ENCODE measurements at regions not wholly inside any gene's neighbourhood (a gene's known extent, or its start where the extent isn't known, plus 50 kb on each side); places are given as distances from the start of the nearest gene placed in this dataset.
A peak's percentile ranks its signal among the peaks of the same experiment; 100 is the strongest.

DNA sequence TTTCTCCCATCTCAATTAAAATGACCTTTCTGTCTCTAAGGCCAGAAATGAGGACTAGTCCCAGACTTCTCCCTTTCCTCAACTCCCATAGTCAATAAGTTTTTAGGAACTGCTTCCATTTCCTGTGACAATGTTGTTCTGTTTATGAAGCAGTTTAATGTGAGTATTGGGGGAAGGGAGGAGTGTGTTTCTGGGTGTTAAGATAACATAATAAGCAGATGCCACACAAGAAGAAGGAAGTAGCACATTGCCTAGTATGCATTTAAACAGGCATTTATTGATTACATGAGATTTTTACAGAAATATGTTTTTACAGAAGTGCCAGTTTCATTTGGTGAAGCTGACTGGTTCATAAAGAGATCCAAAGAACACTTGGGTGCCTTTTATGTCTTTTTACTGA, 65.6 kb upstream of the TNR start:
- peak overlapping the region; percentile 92 for H3K27ac Mint-ChIP-seq
- Histone ChIP-seq H3K27me3 (ENCODE audit: control insufficient read depth, insufficient read depth, low read length, poor library complexity, severe bottlenecking) (no peaks in the 10 kb centered on the region), H3K9ac (ENCODE audit: extremely low read depth, low read length, poor library complexity, severe bottlenecking) (no peak overlapping the region), H3K4me3 (ENCODE audit: low read length) (peak overlapping the region; percentile 16), H3K9me3 (ENCODE audit: control insufficient read depth, low read length) (peaks cover 17% of the 10 kb centered on the region), H3K36me3 (ENCODE audit: control insufficient read depth, insufficient read depth, low read length) (no peaks in the 10 kb centered on the region), H3K4me1 (ENCODE audit: control insufficient read depth, insufficient read depth, low read length) (peaks cover 17% of the 10 kb centered on the region), H3K27ac (ENCODE audit: low read depth, low read length) (no peak overlapping the region)
- H3K9me3 Mint-ChIP-seq: peaks cover 16% of the 10 kb centered on the region
- no peak for TF ChIP-seq CTCF (conservative IDR thresholded peaks at IDR 0.05)
- H3K27me3 Mint-ChIP-seq (ENCODE audit: insufficient read depth): no peaks in the 10 kb centered on the region
- peaks cover 43% of the 10 kb centered on the region for H3K4me1 Mint-ChIP-seq
- no peak for DNase-seq
- H3K36me3 Mint-ChIP-seq (ENCODE audit: low read depth): peaks cover 6% of the 10 kb centered on the region
- peak overlapping the region; percentile 49 for H3K4me3 Mint-ChIP-seq

GRCh38 chr1:175808573-175808972, 65.2 kb upstream of the TNR start:
- Mint-ChIP-seq H3K27me3 (ENCODE audit: insufficient read depth) (no peaks in the 10 kb centered on the region), H3K27ac (peak overlapping the region; percentile 92), H3K4me1 (peaks cover 46% of the 10 kb centered on the region), H3K36me3 (ENCODE audit: low read depth) (peaks cover 6% of the 10 kb centered on the region), H3K9me3 (peaks cover 16% of the 10 kb centered on the region), H3K4me3 (peak overlapping the region; percentile 49)
- TF ChIP-seq CTCF (conservative IDR thresholded peaks at IDR 0.05): peak; percentile 38
- peak overlapping the region; percentile 16 for H3K4me3 ChIP-seq (ENCODE audit: low read length)
- peak; percentile 88 for DNase-seq
- no peaks in the 10 kb centered on the region for H3K36me3 ChIP-seq (ENCODE audit: control insufficient read depth, insufficient read depth, low read length)
- WGBS, 2 experiments (ENCODE audit: insufficient coverage in 1 of 2, insufficient read length in 1 of 2): 10 to 15% methylated on average over 4 of the region's 4 CpGs
- no peaks in the 10 kb centered on the region for H3K27me3 ChIP-seq (ENCODE audit: control insufficient read depth, insufficient read depth, low read length, poor library complexity, severe bottlenecking)
- H3K27ac ChIP-seq (ENCODE audit: low read depth, low read length): no peak overlapping the region
- no peak overlapping the region for H3K9ac ChIP-seq (ENCODE audit: extremely low read depth, low read length, poor library complexity, severe bottlenecking)
- peaks cover 17% of the 10 kb centered on the region for H3K4me1 ChIP-seq (ENCODE audit: control insufficient read depth, insufficient read depth, low read length)
- peaks cover 16% of the 10 kb centered on the region for H3K9me3 ChIP-seq (ENCODE audit: control insufficient read depth, low read length)

DNA sequence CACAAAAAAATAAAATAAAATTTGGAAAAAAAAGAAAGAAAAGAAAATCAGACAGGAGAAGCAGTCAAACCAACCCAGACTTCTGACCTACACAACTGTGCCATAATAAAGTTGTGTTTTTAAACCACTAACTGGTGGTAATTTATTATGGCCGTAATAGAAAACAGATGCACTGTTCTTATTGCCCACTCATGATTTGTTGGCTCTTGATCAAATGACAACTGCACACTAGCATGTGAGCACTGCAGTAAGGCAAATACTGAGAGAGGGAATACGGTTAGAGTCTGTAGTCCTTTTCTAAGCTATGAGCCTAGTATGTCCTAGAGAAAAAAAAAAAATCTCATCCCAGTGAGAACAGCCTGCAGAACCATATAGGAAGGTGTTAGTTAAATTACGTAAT, 61.2 kb upstream of the TNR start:
- Histone ChIP-seq H3K27me3 (ENCODE audit: control insufficient read depth, insufficient read depth, low read length, poor library complexity, severe bottlenecking) (no peaks in the 10 kb centered on the region), H3K9ac (ENCODE audit: extremely low read depth, low read length, poor library complexity, severe bottlenecking) (no peak overlapping the region), H3K4me1 (ENCODE audit: control insufficient read depth, insufficient read depth, low read length) (peaks cover 9% of the 10 kb centered on the region), H3K36me3 (ENCODE audit: control insufficient read depth, insufficient read depth, low read length) (no peaks in the 10 kb centered on the region), H3K9me3 (ENCODE audit: control insufficient read depth, low read length) (peaks cover 3% of the 10 kb centered on the region), H3K4me3 (ENCODE audit: low read length) (no peak overlapping the region), H3K27ac (ENCODE audit: low read depth, low read length) (no peak overlapping the region)
- Mint-ChIP-seq H3K27me3 (ENCODE audit: insufficient read depth) (no peaks in the 10 kb centered on the region), H3K4me1 (peaks cover 45% of the 10 kb centered on the region), H3K36me3 (ENCODE audit: low read depth) (no peaks in the 10 kb centered on the region), H3K27ac (no peak overlapping the region), H3K9me3 (no peaks in the 10 kb centered on the region), H3K4me3 (no peak overlapping the region)
- TF ChIP-seq CTCF (conservative IDR thresholded peaks at IDR 0.05): no peak
- WGBS, 2 experiments (ENCODE audit: insufficient coverage in 1 of 2, insufficient read length in 1 of 2): 98 to 100% methylated on average over 3 of the region's 3 CpGs
- no peak for DNase-seq

All from endodermal cell (in vitro differentiated cells).